ENCODE measurements at regions not wholly inside any gene's neighbourhood (a gene's known extent, or its start where the extent isn't known, plus 50 kb on each side); places are given as distances from the start of the nearest gene placed in this dataset.

GRCh38 chr19:13640611-13641010 lies 123.7 kb upstream of the MRI1 start:
- Histone ChIP-seq H3K9me3 (replicated peaks; ENCODE audit: control insufficient read depth, insufficient read depth, low read length) (no peaks in the 10 kb centered on the region), H3K27me3 (ENCODE audit: control insufficient read depth in 2 of 2, insufficient read depth in 2 of 2, low read length in 2 of 2) (no peaks in the 10 kb centered on the region), H3K79me2 (ENCODE audit: control insufficient read depth, insufficient read depth, low read length) (no peaks in the 10 kb centered on the region), H3K4me2 (ENCODE audit: insufficient read depth, low read length) (no peak overlapping the region), H3K27ac (ENCODE audit: insufficient read depth, low read depth, low read length) (no peak overlapping the region), H3K4me1 (ENCODE audit: control insufficient read depth, extremely low read depth, insufficient read depth, low read length) (no peaks in the 10 kb centered on the region), H3K4me3 (replicated peaks in 1 of 3; ENCODE audit: insufficient read depth in 1 of 3, low read depth in 1 of 3, low read length in 3 of 3) (no peak overlapping the region), H3K36me3 (ENCODE audit: control insufficient read depth in 2 of 2, extremely low read depth in 1 of 2, insufficient read depth in 2 of 2, low read length in 2 of 2) (no peaks in the 10 kb centered on the region), H3K9ac (replicated peaks; ENCODE audit: extremely low read depth, insufficient read depth, low read length) (no peak overlapping the region), H3K9me1 (replicated peaks; ENCODE audit: control insufficient read depth, extremely low read depth, insufficient read depth, low read length) (no peaks in the 10 kb centered on the region), H4K20me1 (replicated peaks; ENCODE audit: control insufficient read depth, extremely low read depth, insufficient read depth, low read length) (no peaks in the 10 kb centered on the region), H2AFZ (ENCODE audit: low read depth, low read length) (no peak overlapping the region)
- FAIRE-seq (no peak), DNase-seq (ENCODE audit: low read depth, low spot score) (no peak)
- ChIA-PET CTCF (interaction anchor here (1.0 kb wide), 1 partner anchor 77 kb away, joined by 3 read pairs; no protein-coding TSS in a partner anchor), POLR2A (interaction anchor here (0.6 to 0.7 kb wide), 2 partner anchors 30 to 172 kb away, joined by 3 to 12 read pairs; no protein-coding TSS in a partner anchor)
- no peak for TF ChIP-seq POLR2A (IDR thresholded peaks at IDR 0.05; ENCODE audit: low read depth, low read length)
- TF ChIP-seq GATA2 (IDR thresholded peaks at IDR 0.05; ENCODE audit: insufficient read depth, insufficient read length, low read depth, low read length), result no peak
- TF ChIP-seq JUN (IDR thresholded peaks at IDR 0.05; ENCODE audit: borderline replicate concordance, insufficient read depth, insufficient read length, low read depth), result no peak
- no peak for TF ChIP-seq EZH2 (IDR thresholded peaks at IDR 0.05; ENCODE audit: borderline replicate concordance, low read depth, low read length, severe bottlenecking)
- no peak for TF ChIP-seq MAX (IDR thresholded peaks at IDR 0.05; ENCODE audit: insufficient read depth, insufficient read length)
- dilution Hi-C loops (cut with MboI; ENCODE audit: extremely low pct_ligation_motif_present, low sequenced_read_pairs), result no loop called here
- intact Hi-C loops (cut with micrococcal nuclease), result no loop called here
- BruUV-seq (replicated peaks), result no TSS peak

- ChIA-PET POLR2A (no interaction called here), CTCF (no interaction called here)
Measured at GRCh38 chr19:13639342-13639929, 124.9 kb upstream of the MRI1 start.

More at GRCh38 chr19:13639342-13639929, 124.9 kb upstream of the MRI1 start:
- FAIRE-seq (no peak), DNase-seq (ENCODE audit: low read depth, low spot score) (no peak)
- Histone ChIP-seq H2AFZ (ENCODE audit: low read depth, low read length) (no peak overlapping the region), H3K36me3 (ENCODE audit: control insufficient read depth in 2 of 2, extremely low read depth in 1 of 2, insufficient read depth in 2 of 2, low read length in 2 of 2) (no peaks in the 10 kb centered on the region), H3K27ac (ENCODE audit: insufficient read depth, low read depth, low read length) (no peak overlapping the region), H3K9me1 (replicated peaks; ENCODE audit: control insufficient read depth, extremely low read depth, insufficient read depth, low read length) (no peaks in the 10 kb centered on the region), H3K9ac (replicated peaks; ENCODE audit: extremely low read depth, insufficient read depth, low read length) (no peak overlapping the region), H3K4me1 (ENCODE audit: control insufficient read depth, extremely low read depth, insufficient read depth, low read length) (no peaks in the 10 kb centered on the region), H3K4me2 (ENCODE audit: insufficient read depth, low read length) (no peak overlapping the region), H3K9me3 (replicated peaks; ENCODE audit: control insufficient read depth, insufficient read depth, low read length) (no peaks in the 10 kb centered on the region), H3K27me3 (ENCODE audit: control insufficient read depth in 2 of 2, insufficient read depth in 2 of 2, low read length in 2 of 2) (no peaks in the 10 kb centered on the region), H4K20me1 (replicated peaks; ENCODE audit: control insufficient read depth, extremely low read depth, insufficient read depth, low read length) (no peaks in the 10 kb centered on the region), H3K4me3 (replicated peaks in 1 of 3; ENCODE audit: insufficient read depth in 1 of 3, low read depth in 1 of 3, low read length in 3 of 3) (no peak overlapping the region), H3K79me2 (ENCODE audit: control insufficient read depth, insufficient read depth, low read length) (no peaks in the 10 kb centered on the region)
- no TSS peak for BruUV-seq (replicated peaks)
- dilution Hi-C loops (cut with MboI; ENCODE audit: extremely low pct_ligation_motif_present, low sequenced_read_pairs), result no loop called here
- intact Hi-C loops (cut with micrococcal nuclease), result no loop called here
- no peak for TF ChIP-seq JUN (IDR thresholded peaks at IDR 0.05; ENCODE audit: borderline replicate concordance, insufficient read depth, insufficient read length, low read depth)
